ES-I3 (cell line): ENCODE measurements at regions not wholly inside any gene's neighbourhood (a gene's known extent, or its start where the extent isn't known, plus 50 kb on each side); places are given as distances from the start of the nearest gene placed in this dataset.
"Not testable (repeated sequence)": the region's sequence is repeated elsewhere in the genome, so short reads cannot be mapped to it uniquely, and the experiment has no call there.

Experiments used
- H3K36me3 ChIP-seq: 2 replicates; pipeline ENCODE4 v1.6.1; 2013; ENCODE audit warnings: mild to moderate bottlenecking, low read length, control low read depth, moderate library complexity; ENCODE audit not compliant: insufficient read depth
- H3K4me1 ChIP-seq: 2 replicates; pipeline ENCODE4 v1.6.1; 2013; ENCODE audit warnings: mild to moderate bottlenecking, control low read depth, low read length; ENCODE audit not compliant: insufficient read depth
- H3K9ac ChIP-seq: 2 replicates; pipeline ENCODE4 v1.6.1; 2013; ENCODE audit warnings: low read depth, mild to moderate bottlenecking, low read length, moderate library complexity
- H3K9me3 ChIP-seq: 2 replicates; pipeline ENCODE4 v1.6.1; 2013; ENCODE audit warnings: mild to moderate bottlenecking, low read length, moderate library complexity; ENCODE audit not compliant: control insufficient read depth, insufficient read depth

DNA sequence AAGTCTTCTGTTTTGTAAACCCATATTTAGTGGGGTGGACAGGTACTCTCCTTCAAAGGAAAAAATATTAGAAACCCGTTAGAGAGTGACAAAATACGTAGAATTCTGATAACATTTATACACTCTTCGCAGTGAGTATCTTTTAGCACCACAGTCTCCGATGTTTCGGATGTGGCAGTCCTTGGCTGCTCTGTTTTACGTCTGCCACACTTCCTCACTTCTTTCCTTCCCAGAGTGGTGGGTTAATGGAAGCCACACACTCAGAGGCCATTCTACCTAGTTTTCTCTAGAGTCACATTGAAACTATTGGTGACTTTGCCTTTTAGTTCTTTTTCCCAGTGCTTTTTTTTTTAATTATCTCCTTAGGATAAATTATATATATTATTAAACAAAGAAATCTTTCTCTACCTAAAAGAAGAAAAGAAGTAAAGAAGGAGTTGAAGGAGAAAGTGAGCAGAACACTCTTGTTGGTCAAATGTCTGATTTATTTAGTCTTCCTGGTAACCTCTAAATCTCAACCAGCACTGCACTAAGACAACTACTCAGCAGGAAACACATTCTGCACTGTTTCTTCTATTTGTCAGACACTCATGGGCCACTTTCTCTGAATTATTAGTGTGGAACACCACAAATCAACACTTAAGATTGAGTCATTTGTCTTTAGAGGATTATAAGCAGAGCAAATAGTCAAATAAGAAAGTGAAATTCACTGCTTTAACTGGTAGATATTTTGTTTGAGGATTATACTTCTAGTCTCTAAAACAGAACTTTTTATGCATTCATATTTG lies 451.3 kb upstream of the TMEFF2 start:
- no peaks in the 10 kb centered on the region for H3K36me3 ChIP-seq
- H3K9me3 ChIP-seq: no peaks in the 10 kb centered on the region
- no peaks in the 10 kb centered on the region for H3K4me1 ChIP-seq
- H3K9ac ChIP-seq: no peak overlapping the region

DNA sequence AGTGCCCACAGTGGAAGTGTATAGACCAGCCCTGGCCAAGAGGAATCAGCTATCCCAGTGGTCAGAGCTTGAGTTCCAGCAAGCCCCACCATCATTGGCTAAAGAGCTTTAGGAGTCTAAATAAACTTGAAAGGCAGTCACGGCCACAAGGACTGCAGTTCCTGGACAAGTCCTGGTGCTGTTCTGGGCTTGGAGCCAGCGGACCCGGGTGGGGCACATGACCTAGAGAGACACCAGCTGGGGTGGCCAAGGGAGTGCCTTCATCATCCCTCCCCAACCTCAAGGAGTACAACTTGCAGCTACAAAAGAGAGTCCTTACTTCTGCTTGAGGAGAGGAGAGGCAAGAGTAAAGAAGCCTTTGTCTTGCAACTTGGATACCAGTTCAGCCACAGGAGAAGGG lies 439.8 kb upstream of the TMEFF2 start:
- no peaks in the 10 kb centered on the region for H3K9me3 ChIP-seq
- H3K9ac ChIP-seq: no peak overlapping the region
- H3K36me3 ChIP-seq: no peaks in the 10 kb centered on the region
- H3K4me1 ChIP-seq: no peaks in the 10 kb centered on the region

DNA sequence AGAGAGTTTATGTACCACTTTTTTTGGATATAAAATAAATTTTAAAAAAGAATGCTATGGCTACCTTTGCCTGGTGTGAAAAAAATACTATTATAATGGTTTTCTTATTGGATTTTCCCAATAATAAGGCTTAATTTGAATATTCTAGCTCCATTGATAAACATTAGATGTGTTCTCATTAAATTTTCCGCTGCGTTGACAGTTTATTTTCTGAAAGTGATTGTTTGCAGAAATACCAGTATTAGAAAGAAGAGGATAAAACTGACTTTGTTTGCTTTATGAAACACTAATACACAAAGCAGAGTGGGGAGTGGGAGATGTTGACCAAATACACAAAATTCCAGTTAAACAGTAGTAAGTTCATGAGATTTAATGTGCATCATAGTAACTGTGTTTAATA lies 433.3 kb upstream of the TMEFF2 start:
- H3K36me3 ChIP-seq: no peaks in the 10 kb centered on the region
- no peak overlapping the region for H3K9ac ChIP-seq
- no peaks in the 10 kb centered on the region for H3K9me3 ChIP-seq
- no peaks in the 10 kb centered on the region for H3K4me1 ChIP-seq

DNA sequence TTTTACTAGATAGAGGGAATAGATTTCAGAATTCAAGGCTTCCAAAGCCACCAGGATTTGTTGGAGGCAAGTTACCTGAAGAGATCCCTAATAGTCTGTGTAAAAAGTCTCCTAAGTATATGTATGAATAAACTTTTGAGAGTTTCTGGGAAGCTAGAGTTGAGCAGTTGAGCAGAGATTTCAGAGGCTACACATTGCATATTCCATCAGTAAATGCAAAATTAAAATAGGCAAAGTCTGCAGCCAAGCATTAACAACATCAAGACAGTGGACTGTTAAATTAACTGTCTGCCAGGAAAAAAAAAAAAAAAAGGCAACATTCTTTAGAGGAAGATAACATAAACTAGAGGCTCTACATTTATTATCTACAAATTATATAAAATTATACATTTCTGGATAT lies 420.4 kb upstream of the TMEFF2 start:
- H3K36me3 ChIP-seq: no peaks in the 10 kb centered on the region
- H3K9me3 ChIP-seq: no peaks in the 10 kb centered on the region
- no peak overlapping the region for H3K9ac ChIP-seq
- no peaks in the 10 kb centered on the region for H3K4me1 ChIP-seq

DNA sequence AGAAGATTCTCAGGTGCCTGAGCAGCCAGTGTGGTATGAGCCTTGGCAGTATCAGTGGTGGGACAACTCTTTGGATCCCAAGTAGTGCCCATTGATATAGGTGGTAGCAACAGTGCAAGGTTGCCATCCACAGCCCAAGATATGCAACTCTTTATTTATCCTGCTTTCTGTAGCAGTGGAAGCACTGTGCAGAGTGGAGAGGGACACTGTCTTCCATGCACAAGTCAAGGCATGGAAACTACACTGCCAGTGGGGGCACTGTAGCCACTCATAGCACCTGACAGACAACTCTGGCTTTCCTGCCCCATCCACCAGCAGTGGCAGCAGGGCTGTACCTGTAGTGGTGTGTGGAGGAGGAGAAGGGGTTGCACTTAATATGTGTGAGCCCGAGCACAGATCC lies 409.6 kb upstream of the TMEFF2 start:
- no peaks in the 10 kb centered on the region for H3K4me1 ChIP-seq
- H3K9me3 ChIP-seq: no peaks in the 10 kb centered on the region
- no peak overlapping the region for H3K9ac ChIP-seq
- no peaks in the 10 kb centered on the region for H3K36me3 ChIP-seq

DNA sequence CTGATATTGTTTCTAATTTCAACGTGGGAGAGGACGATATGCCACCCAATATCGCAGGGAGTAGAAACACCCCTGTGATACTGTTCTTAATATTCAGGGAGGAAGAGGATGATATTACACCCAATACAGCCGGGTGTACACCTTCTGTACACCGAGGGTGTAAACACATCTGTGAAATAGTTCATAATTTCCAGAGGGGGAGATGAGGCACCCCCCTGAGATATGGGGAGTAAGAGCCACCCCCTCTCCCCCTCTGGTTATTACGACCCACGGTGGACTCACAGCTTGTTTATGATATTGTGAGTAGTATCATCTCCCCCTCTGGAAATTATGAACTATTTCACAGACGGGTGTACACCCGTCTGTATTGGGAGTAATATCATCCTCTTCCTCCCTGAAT lies 403.9 kb upstream of the TMEFF2 start:
- H3K36me3 ChIP-seq, H3K9me3 ChIP-seq, H3K4me1 ChIP-seq, H3K9ac ChIP-seq: not testable (repeated sequence)

DNA sequence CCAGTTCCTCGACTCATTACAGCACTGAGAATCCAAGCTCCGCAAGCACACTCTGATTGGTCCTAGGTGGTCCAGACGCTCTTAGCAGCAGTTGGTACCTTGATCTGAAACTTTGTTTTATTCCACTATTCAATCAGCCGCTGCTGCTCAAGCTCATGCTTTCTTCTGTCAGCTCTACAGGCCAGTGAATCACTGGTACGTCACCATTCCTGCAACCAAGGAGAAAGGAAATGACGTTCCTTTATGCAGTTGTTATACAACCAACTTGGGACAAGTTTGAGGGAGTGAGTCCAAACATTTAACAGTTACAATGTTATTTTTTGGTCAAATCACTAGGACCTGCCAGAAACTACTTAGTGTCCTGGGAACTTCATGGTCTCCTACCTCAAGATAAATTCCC lies 398.8 kb upstream of the TMEFF2 start:
- Histone ChIP-seq H3K9me3 (no peaks in the 10 kb centered on the region; the same call in 1 of the 2 replicates), H3K4me1 (no peaks in the 10 kb centered on the region), H3K9ac (no peak overlapping the region), H3K36me3 (no peaks in the 10 kb centered on the region)

DNA sequence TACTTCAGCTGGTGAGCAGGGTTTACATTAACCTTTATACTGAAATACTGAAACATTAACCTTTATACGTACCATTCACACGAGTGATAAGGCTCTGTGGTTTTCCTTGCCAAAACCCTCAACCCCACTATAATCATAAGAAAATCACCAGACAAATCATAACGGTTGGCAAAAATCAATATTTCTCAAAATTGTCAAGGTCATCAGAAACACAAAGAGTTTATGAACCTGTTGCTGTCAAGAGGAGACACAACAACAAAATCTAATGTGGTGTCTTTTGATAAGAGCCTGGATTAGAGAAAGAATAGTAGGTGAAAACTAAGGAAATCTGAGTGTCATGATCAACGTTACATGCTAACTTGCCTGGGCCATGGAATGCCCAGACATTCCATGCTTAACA lies 396.9 kb upstream of the TMEFF2 start:
- Histone ChIP-seq H3K9ac (no peak overlapping the region), H3K9me3 (no peaks in the 10 kb centered on the region; the same call in 1 of the 2 replicates), H3K36me3 (no peaks in the 10 kb centered on the region), H3K4me1 (no peaks in the 10 kb centered on the region)

DNA sequence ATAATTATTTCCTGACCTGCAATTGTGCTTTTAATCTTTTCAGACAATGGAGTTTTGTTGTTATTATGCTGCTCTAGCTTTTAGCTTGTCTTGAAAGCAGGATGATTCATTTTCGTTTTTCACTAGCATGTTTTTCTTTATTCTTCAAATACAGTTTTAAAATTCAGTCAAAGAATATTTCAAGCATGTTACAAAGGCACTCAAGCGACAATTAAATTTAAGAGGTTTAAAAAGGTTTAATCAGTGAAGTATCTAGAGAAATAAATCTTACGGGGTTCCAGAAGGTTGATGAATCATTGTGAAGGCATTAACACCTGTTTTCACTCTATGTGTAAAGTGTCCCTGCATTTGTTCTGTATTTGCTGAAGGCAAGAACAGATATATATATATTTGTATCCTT lies 390.7 kb upstream of the TMEFF2 start:
- no peaks in the 10 kb centered on the region for H3K9me3 ChIP-seq
- no peaks in the 10 kb centered on the region for H3K36me3 ChIP-seq
- H3K9ac ChIP-seq: no peak overlapping the region
- no peaks in the 10 kb centered on the region for H3K4me1 ChIP-seq

DNA sequence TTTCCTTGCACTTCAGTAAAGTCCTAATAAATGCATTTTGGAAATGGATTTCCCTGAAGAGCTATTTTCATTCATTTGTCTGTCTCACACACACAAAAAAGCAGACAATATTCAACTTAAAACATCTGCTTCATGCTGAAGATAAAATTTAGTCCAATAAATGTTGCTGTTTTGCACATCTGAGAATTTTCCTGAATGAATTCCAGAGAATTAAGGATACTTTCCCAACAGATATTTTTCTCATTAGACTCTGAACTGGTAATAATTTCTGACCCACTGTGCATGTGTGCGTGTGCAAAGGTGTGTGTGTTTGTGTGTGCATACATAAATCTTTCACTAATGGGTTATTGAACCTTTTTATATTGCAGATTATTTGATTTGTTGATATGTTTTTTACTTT lies 390.2 kb upstream of the TMEFF2 start:
- H3K36me3 ChIP-seq: no peaks in the 10 kb centered on the region
- H3K9ac ChIP-seq: no peak overlapping the region
- no peaks in the 10 kb centered on the region for H3K4me1 ChIP-seq
- H3K9me3 ChIP-seq: no peaks in the 10 kb centered on the region

DNA sequence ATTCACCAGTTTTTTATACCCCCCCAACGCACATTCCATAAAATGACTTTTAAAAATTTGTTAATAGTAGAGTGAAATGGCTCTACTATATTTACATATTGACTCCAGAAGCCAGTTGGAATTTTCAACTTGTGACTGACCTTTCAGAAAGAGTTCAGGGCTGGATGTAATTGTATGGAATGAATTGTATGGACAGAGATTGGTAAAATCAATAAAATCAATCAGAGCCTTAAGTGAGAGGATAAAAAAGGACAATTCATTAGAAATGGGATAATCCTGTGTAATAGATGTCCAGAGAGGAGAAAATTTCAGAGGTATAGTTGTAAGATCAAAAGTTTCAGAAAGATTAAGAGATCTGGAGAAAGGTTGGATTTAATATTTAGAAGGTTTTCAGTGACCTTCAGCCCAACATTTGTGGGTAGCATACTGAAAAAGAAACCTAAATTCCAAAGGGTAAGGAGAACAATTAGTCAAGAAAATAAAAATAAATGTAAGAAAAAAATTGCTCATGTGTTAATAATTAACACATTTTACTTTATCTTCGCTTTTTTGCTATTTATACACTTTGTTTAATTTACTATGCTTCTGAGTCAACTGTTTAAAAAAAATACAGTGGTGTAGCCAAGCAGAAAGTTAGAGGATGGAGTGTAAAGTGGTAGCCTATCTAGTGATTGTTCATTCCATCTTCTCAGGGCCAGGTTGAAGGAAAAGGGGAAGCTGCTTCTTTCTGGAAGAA lies 385.4 kb upstream of the TMEFF2 start:
- Histone ChIP-seq H3K36me3 (no peaks in the 10 kb centered on the region), H3K9me3 (no peaks in the 10 kb centered on the region), H3K9ac (no peak overlapping the region), H3K4me1 (no peaks in the 10 kb centered on the region)

DNA sequence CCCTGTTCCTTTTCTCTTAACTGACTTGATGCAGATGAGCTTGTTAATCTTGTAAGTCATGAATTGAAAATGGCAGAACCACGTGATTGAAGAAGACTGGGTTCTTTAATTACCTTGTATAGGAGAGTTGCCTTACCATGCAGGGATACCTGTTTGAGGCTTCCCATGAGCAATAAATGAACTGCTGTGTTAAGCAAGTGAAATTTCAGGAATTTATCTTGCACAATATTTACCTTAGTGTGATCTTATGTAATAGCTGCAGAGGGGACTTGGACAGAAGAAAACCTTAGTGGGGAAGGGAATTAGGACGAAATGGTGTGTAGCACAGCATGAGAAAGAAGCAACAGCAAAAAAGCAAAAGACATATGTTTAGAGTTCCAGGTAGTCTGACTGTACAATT lies 384.0 kb upstream of the TMEFF2 start:
- Histone ChIP-seq H3K9me3 (no peaks in the 10 kb centered on the region), H3K36me3 (no peaks in the 10 kb centered on the region), H3K9ac (no peak overlapping the region), H3K4me1 (no peaks in the 10 kb centered on the region)

DNA sequence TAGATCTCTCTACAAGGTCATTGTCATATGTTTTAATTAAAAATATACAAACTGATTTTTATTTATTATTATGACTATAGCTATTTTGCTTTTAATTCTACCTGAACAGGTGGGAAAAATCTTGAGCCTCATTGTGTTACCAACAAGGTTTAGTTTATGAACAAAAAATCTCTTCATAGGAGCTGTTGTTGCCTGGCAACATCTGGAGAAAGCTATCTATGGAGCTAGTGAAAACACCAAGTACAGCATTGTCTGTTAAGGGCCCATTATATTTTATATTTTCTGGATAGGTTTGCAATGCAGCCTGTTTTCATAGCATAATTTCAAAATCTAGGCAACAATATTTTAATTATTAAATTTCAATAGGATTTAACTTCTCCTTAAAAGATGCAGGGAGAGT lies 383.0 kb upstream of the TMEFF2 start:
- H3K9ac ChIP-seq: no peak overlapping the region
- H3K4me1 ChIP-seq: no peaks in the 10 kb centered on the region
- H3K36me3 ChIP-seq: no peaks in the 10 kb centered on the region
- H3K9me3 ChIP-seq: no peaks in the 10 kb centered on the region

DNA sequence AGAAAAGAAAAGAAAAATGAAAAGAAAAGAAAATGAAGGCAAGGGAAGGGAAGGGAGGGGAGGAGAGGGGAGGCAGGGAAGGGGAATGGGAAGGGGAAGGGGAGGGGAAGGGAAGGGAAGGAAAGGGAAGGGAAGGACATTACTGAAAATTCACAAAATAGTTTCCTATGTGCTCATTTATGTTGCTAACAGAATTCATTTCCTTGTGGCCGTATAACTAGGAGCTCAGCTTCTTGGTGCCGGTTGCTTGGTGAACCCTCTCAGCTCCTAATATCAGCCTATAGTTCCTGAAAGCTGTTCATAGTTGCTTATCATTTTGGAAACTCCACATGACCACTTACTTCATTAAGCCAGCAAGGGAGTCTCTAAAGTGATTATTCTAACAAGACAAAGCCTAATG lies 379.8 kb upstream of the TMEFF2 start:
- no peak overlapping the region for H3K9ac ChIP-seq
- H3K4me1 ChIP-seq: no peaks in the 10 kb centered on the region
- H3K36me3 ChIP-seq: no peaks in the 10 kb centered on the region
- H3K9me3 ChIP-seq: no peaks in the 10 kb centered on the region

DNA sequence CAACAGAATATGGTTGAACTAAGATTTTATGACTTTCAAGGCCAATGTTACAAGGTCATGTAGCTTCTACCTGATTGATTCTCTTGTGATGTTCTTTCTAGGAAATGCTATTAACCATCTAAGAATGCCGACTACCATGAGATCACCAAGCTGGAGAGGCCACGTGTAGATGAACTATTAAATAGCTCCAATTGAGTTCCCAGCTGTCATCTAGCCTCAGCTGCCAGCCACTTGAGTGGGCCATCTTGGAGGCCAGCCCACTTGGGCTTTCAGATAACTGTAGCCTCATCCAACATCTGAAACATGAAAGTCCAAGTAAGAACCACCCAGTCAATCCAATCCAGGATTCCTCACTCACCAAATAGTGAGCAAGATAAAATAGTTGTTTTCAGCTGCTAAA lies 376.9 kb upstream of the TMEFF2 start:
- Histone ChIP-seq H3K36me3 (no peaks in the 10 kb centered on the region), H3K9me3 (no peaks in the 10 kb centered on the region), H3K4me1 (no peaks in the 10 kb centered on the region), H3K9ac (no peak overlapping the region)
